HG02763 (cell line): ENCODE measurements at regions not wholly inside any gene's neighbourhood (a gene's known extent, or its start where the extent isn't known, plus 50 kb on each side); places are given as distances from the start of the nearest gene placed in this dataset.

Source experiments
- ATAC-seq: cut with Tn5 transposase; IDR thresholded peaks from one replicate; pipeline ENCODE4 v1.9.1; 2021; ENCODE audit warnings: mild to moderate bottlenecking, moderate library complexity; ENCODE audit not compliant: unreplicated experiment

GRCh38 chr20:50272724-50273446, 82.3 kb downstream of the CEBPB start:
- ATAC-seq = no peak

GRCh38 chr20:50273601-50274491, 83.2 kb downstream of the CEBPB start:
- ATAC-seq = no peak

- no peak for ATAC-seq
Measured at GRCh38 chr20:50274570-50275430, 84.2 kb downstream of the CEBPB start.

- ATAC-seq = no peak
Measured at GRCh38 chr20:50276119-50277063, 85.8 kb downstream of the CEBPB start.

GRCh38 chr20:50277064-50277415, 86.4 kb downstream of the CEBPB start:
- no peak for ATAC-seq

GRCh38 chr20:50277460-50278376, 87.1 kb downstream of the CEBPB start:
- no peak for ATAC-seq

GRCh38 chr20:50278377-50278683, 87.7 kb downstream of the CEBPB start:
- no peak for ATAC-seq

GRCh38 chr20:50278684-50279531, 88.3 kb downstream of the CEBPB start:
- no peak for ATAC-seq

- ATAC-seq = no peak
Measured at GRCh38 chr20:50279988-50280850, 89.6 kb downstream of the CEBPB start.

GRCh38 chr20:50280851-50281655, 90.4 kb downstream of the CEBPB start:
- no peak for ATAC-seq

- ATAC-seq = no peak
Measured at GRCh38 chr20:50281831-50282591, 91.4 kb downstream of the CEBPB start.

GRCh38 chr20:50282592-50283241, 92.1 kb downstream of the CEBPB start:
- no peak for ATAC-seq

- ATAC-seq = no peak
Measured at GRCh38 chr20:50283370-50283769, 92.7 kb downstream of the CEBPB start.

GRCh38 chr20:50283922-50284810, 93.5 kb downstream of the CEBPB start:
- no peak for ATAC-seq
